ENCODE measurements at regions not wholly inside any gene's neighbourhood (a gene's known extent, or its start where the extent isn't known, plus 50 kb on each side); places are given as distances from the start of the nearest gene placed in this dataset.

DNA sequence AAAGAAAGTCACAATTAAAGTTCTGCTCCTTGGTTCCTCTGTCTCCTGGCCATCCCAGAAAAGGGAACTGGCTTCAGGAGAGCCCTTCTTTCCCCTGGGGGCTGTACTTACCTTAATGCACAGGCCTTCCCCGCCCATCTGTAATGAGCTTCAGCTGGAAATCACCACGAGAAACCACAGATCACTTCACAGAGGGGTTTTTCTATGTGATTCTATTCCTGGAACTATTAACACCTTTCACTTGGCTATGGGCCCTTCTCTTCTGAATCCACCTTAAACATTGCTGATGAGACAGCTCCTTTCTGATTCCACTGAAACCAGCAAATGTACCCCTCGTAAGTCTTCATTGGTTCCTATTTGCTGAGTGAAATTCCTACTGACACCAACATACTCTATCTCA, 80.7 kb downstream of the FOXF2 start:
- TF ChIP-seq, protein P1, sequence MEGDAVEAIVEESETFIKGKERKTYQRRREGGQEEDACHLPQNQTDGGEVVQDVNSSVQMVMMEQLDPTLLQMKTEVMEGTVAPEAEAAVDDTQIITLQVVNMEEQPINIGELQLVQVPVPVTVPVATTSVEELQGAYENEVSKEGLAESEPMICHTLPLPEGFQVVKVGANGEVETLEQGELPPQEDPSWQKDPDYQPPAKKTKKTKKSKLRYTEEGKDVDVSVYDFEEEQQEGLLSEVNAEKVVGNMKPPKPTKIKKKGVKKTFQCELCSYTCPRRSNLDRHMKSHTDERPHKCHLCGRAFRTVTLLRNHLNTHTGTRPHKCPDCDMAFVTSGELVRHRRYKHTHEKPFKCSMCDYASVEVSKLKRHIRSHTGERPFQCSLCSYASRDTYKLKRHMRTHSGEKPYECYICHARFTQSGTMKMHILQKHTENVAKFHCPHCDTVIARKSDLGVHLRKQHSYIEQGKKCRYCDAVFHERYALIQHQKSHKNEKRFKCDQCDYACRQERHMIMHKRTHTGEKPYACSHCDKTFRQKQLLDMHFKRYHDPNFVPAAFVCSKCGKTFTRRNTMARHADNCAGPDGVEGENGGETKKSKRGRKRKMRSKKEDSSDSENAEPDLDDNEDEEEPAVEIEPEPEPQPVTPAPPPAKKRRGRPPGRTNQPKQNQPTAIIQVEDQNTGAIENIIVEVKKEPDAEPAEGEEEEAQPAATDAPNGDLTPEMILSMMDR (IDR thresholded peaks at IDR 0.05), result no peak
- no peak for TF ChIP-seq EP300 (IDR thresholded peaks at IDR 0.05)

Measured in upper lobe of left lung (tissue), 4 donors.